ENCODE measurements at regions not wholly inside any gene's neighbourhood (a gene's known extent, or its start where the extent isn't known, plus 50 kb on each side); places are given as distances from the start of the nearest gene placed in this dataset.

DNA sequence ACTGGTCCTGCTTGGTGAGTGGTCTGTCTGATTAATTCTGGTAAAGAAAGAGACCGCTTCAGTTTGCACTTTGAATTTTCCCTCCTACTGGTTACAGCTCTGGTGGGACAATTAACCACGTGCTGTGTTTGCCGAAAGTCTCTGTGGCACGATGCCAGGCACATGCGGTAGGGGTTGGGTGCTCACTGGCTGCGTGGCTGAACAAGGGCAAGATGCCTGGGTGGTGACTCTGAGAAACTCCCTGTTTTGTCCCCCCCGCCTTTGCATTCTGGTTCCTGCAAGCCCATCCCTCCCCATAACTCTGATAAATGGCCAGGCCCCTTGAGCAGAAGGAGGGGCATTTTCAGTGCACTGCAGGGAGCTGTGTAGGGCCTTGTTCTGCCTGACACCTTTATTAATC, 206.1 kb downstream of the TFCP2L1 start:
- ATAC-seq (ENCODE audit: low read depth) (no peak), DNase-seq (ENCODE audit: low spot score) (no peak)
- H3K27me3 ChIP-seq (ENCODE audit: insufficient read depth, poor library complexity, severe bottlenecking) = no peaks in the 10 kb centered on the region
- TF ChIP-seq, protein P1, sequence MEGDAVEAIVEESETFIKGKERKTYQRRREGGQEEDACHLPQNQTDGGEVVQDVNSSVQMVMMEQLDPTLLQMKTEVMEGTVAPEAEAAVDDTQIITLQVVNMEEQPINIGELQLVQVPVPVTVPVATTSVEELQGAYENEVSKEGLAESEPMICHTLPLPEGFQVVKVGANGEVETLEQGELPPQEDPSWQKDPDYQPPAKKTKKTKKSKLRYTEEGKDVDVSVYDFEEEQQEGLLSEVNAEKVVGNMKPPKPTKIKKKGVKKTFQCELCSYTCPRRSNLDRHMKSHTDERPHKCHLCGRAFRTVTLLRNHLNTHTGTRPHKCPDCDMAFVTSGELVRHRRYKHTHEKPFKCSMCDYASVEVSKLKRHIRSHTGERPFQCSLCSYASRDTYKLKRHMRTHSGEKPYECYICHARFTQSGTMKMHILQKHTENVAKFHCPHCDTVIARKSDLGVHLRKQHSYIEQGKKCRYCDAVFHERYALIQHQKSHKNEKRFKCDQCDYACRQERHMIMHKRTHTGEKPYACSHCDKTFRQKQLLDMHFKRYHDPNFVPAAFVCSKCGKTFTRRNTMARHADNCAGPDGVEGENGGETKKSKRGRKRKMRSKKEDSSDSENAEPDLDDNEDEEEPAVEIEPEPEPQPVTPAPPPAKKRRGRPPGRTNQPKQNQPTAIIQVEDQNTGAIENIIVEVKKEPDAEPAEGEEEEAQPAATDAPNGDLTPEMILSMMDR (IDR thresholded peaks at IDR 0.05; ENCODE audit: poor library complexity, severe bottlenecking) = no peak
- H3K9me3 ChIP-seq (ENCODE audit: severe bottlenecking) = no peaks in the 10 kb centered on the region
- H3K36me3 ChIP-seq (ENCODE audit: low read depth) = no peaks in the 10 kb centered on the region
- H3K27ac ChIP-seq (ENCODE audit: poor library complexity, severe bottlenecking) = no peak overlapping the region
- no peaks in the 10 kb centered on the region for H3K4me1 ChIP-seq (ENCODE audit: insufficient read depth, poor library complexity, severe bottlenecking)
- H3K4me3 ChIP-seq (ENCODE audit: severe bottlenecking) = no peak overlapping the region

DNA sequence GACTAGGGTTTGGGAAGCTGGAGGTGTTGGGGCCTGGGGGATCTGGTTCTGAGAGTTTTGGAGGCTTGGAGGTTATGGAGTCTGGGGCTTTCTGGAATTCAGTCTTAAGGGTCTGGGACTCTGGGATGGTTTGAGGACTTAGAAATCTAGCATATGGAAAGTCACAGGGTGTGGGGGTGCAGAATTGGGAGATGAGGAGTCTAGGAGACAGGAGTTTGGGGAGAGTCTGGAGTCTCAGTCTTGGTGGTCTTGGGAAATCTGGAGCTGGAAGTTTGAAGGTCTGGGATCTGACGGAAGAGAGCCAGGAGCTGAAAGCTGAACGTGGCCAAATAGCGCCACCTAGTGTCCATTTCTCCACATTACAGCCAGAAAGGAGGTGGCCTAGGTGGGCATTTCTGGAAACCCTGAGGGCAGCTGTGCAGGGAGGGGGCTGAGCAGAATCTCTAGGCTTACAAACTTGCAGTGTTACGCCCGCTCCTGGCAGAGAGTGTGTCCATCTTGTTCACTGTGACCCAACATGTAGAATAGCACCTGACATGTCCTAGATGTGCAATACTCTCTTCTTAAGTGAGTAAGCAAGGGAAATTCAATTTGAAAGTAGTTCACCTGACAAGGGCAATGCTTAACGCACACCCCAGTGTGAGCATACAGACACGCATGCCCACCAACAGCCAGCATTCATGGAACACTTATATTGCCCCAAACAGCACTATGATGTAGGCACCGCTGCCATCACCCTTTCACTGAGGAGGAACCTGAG, 204.8 kb downstream of the TFCP2L1 start:
- no peaks in the 10 kb centered on the region for H3K9me3 ChIP-seq (ENCODE audit: severe bottlenecking)
- DNase-seq (ENCODE audit: low spot score) = no peak
- TF ChIP-seq, protein P1 (IDR thresholded peaks at IDR 0.05; ENCODE audit: poor library complexity, severe bottlenecking) = peak; percentile 83
- no peaks in the 10 kb centered on the region for H3K4me1 ChIP-seq (ENCODE audit: insufficient read depth, poor library complexity, severe bottlenecking)
- H3K4me3 ChIP-seq (ENCODE audit: severe bottlenecking) = no peak overlapping the region
- 0 out of 3 replicates have a peak, but pooled peaks have one; percentile 26 for ATAC-seq (ENCODE audit: low read depth)
- H3K27me3 ChIP-seq (ENCODE audit: insufficient read depth, poor library complexity, severe bottlenecking) = no peaks in the 10 kb centered on the region
- H3K36me3 ChIP-seq (ENCODE audit: low read depth) = no peaks in the 10 kb centered on the region
- H3K27ac ChIP-seq (ENCODE audit: poor library complexity, severe bottlenecking) = no peak overlapping the region

DNA sequence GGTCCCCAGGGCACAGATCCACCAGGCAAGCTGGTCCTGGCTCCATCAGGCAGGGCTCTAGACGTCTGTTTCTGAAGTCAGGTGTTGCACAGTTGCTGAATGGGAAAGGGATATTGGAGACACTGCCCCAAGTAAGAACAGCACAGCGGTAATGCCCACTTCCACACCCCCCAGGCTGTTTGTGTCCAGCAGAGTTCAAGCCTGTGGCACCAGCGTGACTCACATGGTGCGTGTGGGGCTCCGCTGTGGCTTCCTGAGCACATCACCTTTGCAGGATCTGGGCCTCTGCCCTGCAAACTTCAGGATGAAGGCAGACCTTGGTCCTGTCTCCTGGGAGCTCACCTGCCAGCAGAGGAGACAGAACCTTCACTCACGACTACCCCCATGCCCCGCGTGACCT, 203.3 kb downstream of the TFCP2L1 start:
- Histone ChIP-seq H3K27me3 (ENCODE audit: insufficient read depth, poor library complexity, severe bottlenecking) (no peaks in the 10 kb centered on the region), H3K4me1 (ENCODE audit: insufficient read depth, poor library complexity, severe bottlenecking) (no peaks in the 10 kb centered on the region), H3K9me3 (ENCODE audit: severe bottlenecking) (no peaks in the 10 kb centered on the region), H3K4me3 (ENCODE audit: severe bottlenecking) (no peak overlapping the region), H3K36me3 (ENCODE audit: low read depth) (no peaks in the 10 kb centered on the region), H3K27ac (ENCODE audit: poor library complexity, severe bottlenecking) (no peak overlapping the region)
- DNase-seq (ENCODE audit: low spot score) (no peak), ATAC-seq (ENCODE audit: low read depth) (no peak)
- TF ChIP-seq, protein P1 (IDR thresholded peaks at IDR 0.05; ENCODE audit: poor library complexity, severe bottlenecking) = no peak

DNA sequence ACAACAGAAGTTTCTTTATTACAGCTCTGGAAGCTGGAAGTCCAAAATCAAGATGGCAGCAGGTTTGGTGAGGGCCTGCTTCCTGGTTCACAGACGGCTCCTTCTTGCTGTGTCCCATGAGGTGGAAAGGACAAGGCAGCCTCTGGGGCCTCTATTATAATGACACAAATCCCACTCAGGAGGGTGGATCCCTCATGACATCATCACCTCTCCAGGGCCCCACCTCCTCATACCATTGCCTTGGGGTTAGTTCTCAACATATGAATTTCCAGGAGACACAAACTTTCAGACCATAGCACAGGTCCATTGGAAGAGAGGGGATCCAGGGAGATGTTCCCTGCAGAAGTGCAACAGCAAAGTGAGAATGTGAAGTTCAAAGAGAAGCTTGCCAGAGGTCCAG, 202.8 kb downstream of the TFCP2L1 start:
- DNase-seq (ENCODE audit: low spot score) (no peak), ATAC-seq (ENCODE audit: low read depth) (no peak)
- H3K9me3 ChIP-seq (ENCODE audit: severe bottlenecking) = no peaks in the 10 kb centered on the region
- TF ChIP-seq, protein P1 (IDR thresholded peaks at IDR 0.05; ENCODE audit: poor library complexity, severe bottlenecking) = no peak
- no peaks in the 10 kb centered on the region for H3K36me3 ChIP-seq (ENCODE audit: low read depth)
- no peak overlapping the region for H3K27ac ChIP-seq (ENCODE audit: poor library complexity, severe bottlenecking)
- no peaks in the 10 kb centered on the region for H3K4me1 ChIP-seq (ENCODE audit: insufficient read depth, poor library complexity, severe bottlenecking)
- H3K27me3 ChIP-seq (ENCODE audit: insufficient read depth, poor library complexity, severe bottlenecking) = no peaks in the 10 kb centered on the region
- no peak overlapping the region for H3K4me3 ChIP-seq (ENCODE audit: severe bottlenecking)

DNA sequence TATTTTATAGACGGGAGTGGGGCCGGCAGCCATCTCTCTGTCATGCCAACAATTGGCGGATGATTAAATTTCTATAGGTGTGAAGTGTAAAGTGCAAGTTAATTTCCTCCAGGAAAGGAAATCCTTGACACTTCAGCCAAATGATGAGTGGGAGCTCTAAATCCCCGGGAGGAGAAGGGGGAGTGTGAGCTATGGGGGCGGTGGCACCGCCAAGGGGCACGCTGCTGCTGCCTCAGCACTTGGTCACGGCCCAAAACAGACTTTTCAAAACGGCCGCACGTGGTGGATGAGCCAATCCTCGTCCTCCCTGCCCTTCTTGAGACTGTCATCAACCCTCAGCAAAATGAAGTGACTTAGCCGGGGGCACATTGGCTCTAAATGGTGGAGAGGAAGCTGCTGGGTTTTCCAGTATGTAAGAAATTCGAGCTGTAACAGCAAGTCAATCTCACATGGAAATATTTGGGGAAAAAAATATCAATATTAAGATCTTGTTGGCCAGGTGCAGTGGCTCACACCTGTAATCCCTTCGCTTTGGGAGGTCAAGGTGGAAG, 200.8 kb downstream of the TFCP2L1 start:
- TF ChIP-seq, protein P1 (IDR thresholded peaks at IDR 0.05; ENCODE audit: poor library complexity, severe bottlenecking) = no peak
- DNase-seq (ENCODE audit: low spot score) (no peak), ATAC-seq (ENCODE audit: low read depth) (no peak)
- Histone ChIP-seq H3K27me3 (ENCODE audit: insufficient read depth, poor library complexity, severe bottlenecking) (no peaks in the 10 kb centered on the region), H3K9me3 (ENCODE audit: severe bottlenecking) (no peaks in the 10 kb centered on the region), H3K36me3 (ENCODE audit: low read depth) (no peaks in the 10 kb centered on the region), H3K4me3 (ENCODE audit: severe bottlenecking) (no peak overlapping the region), H3K27ac (ENCODE audit: poor library complexity, severe bottlenecking) (no peak overlapping the region), H3K4me1 (ENCODE audit: insufficient read depth, poor library complexity, severe bottlenecking) (no peaks in the 10 kb centered on the region)

Measured in RWPE2 (cell line).